Natural killer cell treated with Interleukin-12 subunit alpha and Interleukin-12 subunit beta and Interleukin-15 and Interleukin-18, amount 100 ng/mL, for 72 hours (primary cell): ENCODE measurements at regions not wholly inside any gene's neighbourhood (a gene's known extent, or its start where the extent isn't known, plus 50 kb on each side); places are given as distances from the start of the nearest gene placed in this dataset.

Experiments
- ATAC-seq, 2 donors: fragments of 150-1000 bp; cut with Tn5 transposase in 1 of 2; sonication (Bioruptor Pico), chemical (Tn5 transposase) in 1 of 2; 2 replicates each; pipeline ENCODE4 v1.10.0; 2021
- DNase-seq: peaks from one replicate; pipeline ENCODE4 v3.0.0; 2022; ENCODE audit warnings: low spot score
- H3K27ac Mint-ChIP-seq, 2 donors: 1 replicate in 1 of 2; 2 replicates in 1 of 2; pipeline ENCODE4 v1.8.0; 2022; ENCODE audit warnings: mixed read lengths in 2 of 2, mild to moderate bottlenecking in 1 of 2, moderate library complexity in 1 of 2
- H3K27me3 Mint-ChIP-seq, 2 donors: 1 replicate in 1 of 2; 2 replicates in 1 of 2; pipeline ENCODE4 v1.8.0; 2022; ENCODE audit warnings: mixed read lengths in 2 of 2
- H3K36me3 Mint-ChIP-seq: one replicate; pipeline ENCODE4 v1.8.0; 2022; ENCODE audit warnings: mixed read lengths
- H3K4me1 Mint-ChIP-seq, 2 donors: 1 replicate in 1 of 2; 2 replicates in 1 of 2; pipeline ENCODE4 v1.8.0; 2022; ENCODE audit warnings: low read depth in 2 of 2, mixed read lengths in 2 of 2, mild to moderate bottlenecking in 1 of 2
- H3K4me3 Mint-ChIP-seq: one replicate; pipeline ENCODE4 v1.8.0; 2022; ENCODE audit warnings: mixed read lengths
- H3K9me3 Mint-ChIP-seq: 2 replicates; pipeline ENCODE4 v1.8.0; 2022; ENCODE audit warnings: mixed read lengths

DNA sequence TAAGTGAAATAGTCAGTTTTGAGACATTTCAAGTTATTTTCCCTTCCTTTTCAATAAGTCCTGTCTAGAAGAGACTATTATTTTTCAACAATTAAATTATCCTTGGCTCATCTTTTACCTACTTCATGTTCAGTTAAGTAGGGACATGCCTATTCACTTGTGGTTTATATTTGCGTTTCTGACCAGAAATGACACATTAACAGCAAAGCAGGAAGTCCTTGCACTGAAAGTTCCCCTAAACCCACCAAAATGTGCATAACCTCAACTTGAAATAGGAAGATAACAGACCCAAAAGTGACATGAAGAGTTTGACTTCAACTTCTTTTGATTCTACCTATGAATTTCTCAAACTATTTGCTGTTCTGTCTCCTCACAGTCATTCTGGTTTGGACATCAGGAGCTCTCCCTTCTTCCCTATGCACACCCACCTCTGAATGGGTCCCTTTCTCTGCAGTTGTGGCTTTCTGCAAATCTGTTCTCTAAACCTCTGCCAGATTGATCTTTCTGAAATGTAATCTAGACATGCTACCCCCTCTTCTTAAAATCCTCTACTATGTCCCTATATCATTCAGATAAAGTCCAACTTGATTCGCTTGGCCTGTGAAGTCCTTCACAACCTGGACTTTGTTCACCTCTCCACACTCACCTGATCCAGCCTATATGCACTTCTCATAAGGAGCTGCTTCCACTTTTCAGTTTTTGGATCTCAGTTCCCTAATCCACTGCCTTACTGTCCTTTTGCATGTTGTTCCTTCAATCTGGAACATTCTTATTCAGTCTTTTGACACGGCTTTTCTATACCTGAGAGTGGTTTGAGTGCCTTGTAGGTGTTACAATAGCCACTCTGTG lies 661.5 kb upstream of the ADGRL4 start:
- no peak overlapping the region for H3K4me3 Mint-ChIP-seq
- DNase-seq (no peak), ATAC-seq (no peak)
- H3K9me3 Mint-ChIP-seq, result peaks cover 8% of the 10 kb centered on the region
- no peaks in the 10 kb centered on the region for H3K36me3 Mint-ChIP-seq
- no peaks in the 10 kb centered on the region for H3K27me3 Mint-ChIP-seq
- no peaks in the 10 kb centered on the region for H3K4me1 Mint-ChIP-seq
- no peak overlapping the region for H3K27ac Mint-ChIP-seq

GRCh38 chr1:79667166-79667565 lies 660.6 kb upstream of the ADGRL4 start:
- no peaks in the 10 kb centered on the region for H3K27me3 Mint-ChIP-seq
- no peak for ATAC-seq
- no peak overlapping the region for H3K27ac Mint-ChIP-seq
- no peak overlapping the region for H3K4me3 Mint-ChIP-seq
- peaks cover 15% of the 10 kb centered on the region for H3K9me3 Mint-ChIP-seq
- no peak for DNase-seq
- H3K36me3 Mint-ChIP-seq, result no peaks in the 10 kb centered on the region
- H3K4me1 Mint-ChIP-seq, result no peaks in the 10 kb centered on the region

DNA sequence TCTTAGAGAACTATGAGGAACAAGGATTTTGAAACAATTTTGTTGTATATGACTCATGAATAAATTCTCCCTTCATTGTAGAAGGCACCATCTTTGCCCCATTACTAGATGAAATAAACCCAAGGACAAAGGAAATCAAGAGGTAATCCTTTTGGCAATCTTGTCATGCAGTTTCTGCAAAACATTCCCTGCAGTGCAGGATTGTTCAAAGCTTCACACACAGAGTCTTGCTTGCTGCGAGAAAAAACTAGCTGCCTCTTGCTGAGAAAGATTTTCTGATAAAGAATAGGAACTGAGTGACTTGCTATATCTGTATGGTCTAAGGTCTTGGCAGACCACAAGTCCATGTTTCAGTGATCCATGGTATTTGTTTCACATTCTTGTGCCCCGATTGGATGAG lies 657.4 kb upstream of the ADGRL4 start:
- Mint-ChIP-seq H3K36me3 (no peaks in the 10 kb centered on the region), H3K9me3 (peaks cover 31% of the 10 kb centered on the region), H3K4me3 (no peak overlapping the region)

DNA sequence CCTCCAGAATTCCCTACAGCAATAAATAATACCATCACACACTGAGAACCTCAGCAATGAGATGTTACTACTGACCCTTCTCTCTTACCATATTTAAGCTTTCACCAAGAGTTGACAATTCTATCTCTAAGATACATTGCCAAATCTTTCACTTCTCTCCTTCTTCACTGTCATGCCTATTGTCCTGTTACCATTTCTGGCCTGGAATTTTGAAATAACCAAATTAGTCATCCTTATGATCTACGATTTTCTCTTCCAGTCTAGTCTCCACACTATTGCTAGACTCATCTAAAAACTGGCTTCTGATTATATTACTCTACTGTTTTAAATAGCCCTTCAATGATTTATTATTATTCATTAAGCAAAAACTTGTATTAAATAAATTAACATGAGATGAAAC lies 656.1 kb upstream of the ADGRL4 start:
- DNase-seq (no peak), ATAC-seq (no peak)
- H3K27me3 Mint-ChIP-seq, result no peaks in the 10 kb centered on the region
- no peaks in the 10 kb centered on the region for H3K4me1 Mint-ChIP-seq
- H3K36me3 Mint-ChIP-seq, result no peaks in the 10 kb centered on the region
- H3K27ac Mint-ChIP-seq, result no peak overlapping the region
- peaks cover 23% of the 10 kb centered on the region for H3K9me3 Mint-ChIP-seq
- H3K4me3 Mint-ChIP-seq, result no peak overlapping the region

More for the DNA sequence above, 657.4 kb upstream of the ADGRL4 start:
- Mint-ChIP-seq H3K4me1 (no peaks in the 10 kb centered on the region), H3K27ac (no peak overlapping the region), H3K27me3 (no peaks in the 10 kb centered on the region)
- DNase-seq (no peak), ATAC-seq (no peak)

- Mint-ChIP-seq H3K4me3 (no peak overlapping the region), H3K4me1 (no peaks in the 10 kb centered on the region), H3K36me3 (no peaks in the 10 kb centered on the region), H3K9me3 (peaks cover 26% of the 10 kb centered on the region), H3K27me3 (no peaks in the 10 kb centered on the region), H3K27ac (no peak overlapping the region)
- DNase-seq, result no peak
- no peak for ATAC-seq
These were observed 653.6 kb upstream of the ADGRL4 start for GRCh38 chr1:79660129-79660528.

DNA sequence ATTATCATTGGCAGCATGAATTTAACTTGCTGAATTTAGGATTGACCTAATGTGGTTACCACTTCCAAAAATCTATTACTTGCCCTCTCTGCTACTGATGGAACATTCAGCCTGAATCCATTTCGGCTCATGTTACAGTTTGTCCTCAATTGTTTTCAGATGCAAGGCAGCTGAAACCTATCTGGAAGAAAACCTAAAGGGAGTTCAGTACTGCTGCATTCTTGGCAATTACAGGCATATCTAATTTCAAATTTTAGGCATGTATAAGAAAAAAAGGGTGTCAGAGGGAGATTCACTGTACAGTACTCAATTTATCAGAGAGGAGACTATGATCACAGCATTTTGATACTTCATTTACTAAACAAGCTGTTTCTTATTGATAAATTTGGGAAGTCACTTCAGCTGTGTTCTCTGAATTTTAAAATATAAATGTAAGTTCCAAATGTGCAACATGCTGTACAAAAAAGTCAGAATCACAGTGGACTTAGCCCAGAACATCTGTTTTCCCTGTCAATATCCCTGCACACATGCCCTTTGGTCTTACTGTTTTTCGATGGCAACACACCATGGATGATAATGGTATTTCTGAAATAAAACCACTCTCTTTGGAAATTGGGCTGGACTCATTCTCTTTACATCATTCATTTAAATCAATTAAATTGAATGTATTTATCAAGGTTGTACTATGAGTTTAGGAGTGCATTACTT lies 651.6 kb upstream of the ADGRL4 start:
- no peaks in the 10 kb centered on the region for H3K27me3 Mint-ChIP-seq
- ATAC-seq (no peak), DNase-seq (no peak)
- H3K4me1 Mint-ChIP-seq, result no peaks in the 10 kb centered on the region
- no peak overlapping the region for H3K4me3 Mint-ChIP-seq
- H3K27ac Mint-ChIP-seq, result no peak overlapping the region
- peaks cover 26% of the 10 kb centered on the region for H3K9me3 Mint-ChIP-seq
- H3K36me3 Mint-ChIP-seq, result no peaks in the 10 kb centered on the region

DNA sequence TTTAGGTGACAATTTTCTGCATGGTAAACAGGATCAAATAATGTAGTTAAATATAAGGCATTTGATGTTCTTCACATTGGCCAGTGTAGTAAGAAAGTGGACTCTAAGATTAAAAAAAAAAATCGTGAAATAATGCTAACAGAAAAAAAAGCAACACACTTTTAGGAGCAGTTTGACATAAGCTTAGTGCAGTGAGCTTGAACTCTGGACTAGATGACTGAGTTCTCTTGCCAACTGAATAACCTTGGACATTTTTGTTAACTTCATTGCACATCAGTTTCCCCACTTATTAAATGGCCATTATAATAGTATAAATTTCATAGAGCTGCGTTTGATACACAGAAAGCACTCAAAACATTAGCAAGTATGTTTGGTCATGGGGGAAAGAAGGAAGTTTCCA lies 649.3 kb upstream of the ADGRL4 start:
- H3K4me3 Mint-ChIP-seq, result no peak overlapping the region
- H3K9me3 Mint-ChIP-seq, result peaks cover 14% of the 10 kb centered on the region
- no peaks in the 10 kb centered on the region for H3K27me3 Mint-ChIP-seq
- no peak overlapping the region for H3K27ac Mint-ChIP-seq
- H3K4me1 Mint-ChIP-seq, result no peaks in the 10 kb centered on the region
- DNase-seq (no peak), ATAC-seq (no peak)
- H3K36me3 Mint-ChIP-seq, result no peaks in the 10 kb centered on the region

GRCh38 chr1:79652426-79652825 lies 645.9 kb upstream of the ADGRL4 start:
- ATAC-seq (no peak), DNase-seq (no peak)
- Mint-ChIP-seq H3K27me3 (no peaks in the 10 kb centered on the region), H3K27ac (no peak overlapping the region), H3K4me3 (no peak overlapping the region), H3K4me1 (no peaks in the 10 kb centered on the region), H3K36me3 (no peaks in the 10 kb centered on the region), H3K9me3 (peaks cover 12% of the 10 kb centered on the region)

DNA sequence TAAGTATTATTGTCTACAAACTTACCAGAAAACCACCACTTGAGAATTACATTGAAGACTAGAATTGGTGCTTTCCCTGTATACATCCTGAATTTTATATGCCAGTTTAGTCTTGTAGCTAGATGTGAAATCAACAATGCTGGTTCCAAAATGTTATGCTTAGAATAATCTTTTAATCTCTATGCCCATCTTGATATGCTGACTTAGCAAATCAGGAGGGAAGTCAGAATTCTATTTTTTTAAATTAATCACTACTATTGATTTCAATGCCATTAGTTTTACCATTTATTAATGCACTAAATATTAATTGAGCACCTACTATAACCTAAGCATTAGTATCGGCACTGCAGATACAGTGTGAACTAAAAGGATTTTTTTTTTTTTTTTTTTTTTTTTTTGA lies 641.6 kb upstream of the ADGRL4 start:
- no peak overlapping the region for H3K27ac Mint-ChIP-seq
- H3K36me3 Mint-ChIP-seq, result peaks cover 4% of the 10 kb centered on the region
- H3K9me3 Mint-ChIP-seq, result peaks cover 26% of the 10 kb centered on the region
- no peaks in the 10 kb centered on the region for H3K27me3 Mint-ChIP-seq
- no peaks in the 10 kb centered on the region for H3K4me1 Mint-ChIP-seq
- no peak for ATAC-seq
- H3K4me3 Mint-ChIP-seq, result no peak overlapping the region
- DNase-seq, result no peak

DNA sequence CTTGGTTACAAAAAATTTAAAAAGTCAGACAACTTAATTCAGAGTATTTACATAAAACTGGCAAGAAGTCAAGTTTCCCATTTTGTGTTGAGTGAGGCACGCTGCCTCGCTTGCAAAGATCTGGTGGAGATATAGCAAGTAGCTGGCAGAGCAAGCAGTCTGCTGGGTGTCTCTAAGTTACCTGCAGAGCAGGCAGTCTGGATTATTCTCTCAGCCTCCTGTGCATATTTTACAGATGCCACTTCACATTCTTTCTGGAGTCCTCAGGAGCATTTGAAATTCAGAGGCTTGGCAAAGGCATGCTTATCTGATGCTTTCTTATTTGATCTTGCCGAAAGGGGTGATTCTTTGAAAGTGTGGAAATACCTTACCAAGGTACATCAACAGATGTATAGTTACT lies 640.4 kb upstream of the ADGRL4 start:
- H3K4me1 Mint-ChIP-seq, result no peaks in the 10 kb centered on the region
- no peak overlapping the region for H3K4me3 Mint-ChIP-seq
- no peak overlapping the region for H3K27ac Mint-ChIP-seq
- no peak for ATAC-seq
- H3K9me3 Mint-ChIP-seq, result peaks cover 31% of the 10 kb centered on the region
- no peak for DNase-seq
- H3K27me3 Mint-ChIP-seq, result no peaks in the 10 kb centered on the region
- H3K36me3 Mint-ChIP-seq, result peaks cover 4% of the 10 kb centered on the region

- H3K4me3 Mint-ChIP-seq, result no peak overlapping the region
- no peak overlapping the region for H3K27ac Mint-ChIP-seq
- ATAC-seq (no peak), DNase-seq (no peak)
- no peaks in the 10 kb centered on the region for H3K4me1 Mint-ChIP-seq
- peaks cover 23% of the 10 kb centered on the region for H3K36me3 Mint-ChIP-seq
- H3K9me3 Mint-ChIP-seq, result peaks cover 25% of the 10 kb centered on the region
- no peaks in the 10 kb centered on the region for H3K27me3 Mint-ChIP-seq
These were observed 631.9 kb upstream of the ADGRL4 start for GRCh38 chr1:79638382-79638781.

DNA sequence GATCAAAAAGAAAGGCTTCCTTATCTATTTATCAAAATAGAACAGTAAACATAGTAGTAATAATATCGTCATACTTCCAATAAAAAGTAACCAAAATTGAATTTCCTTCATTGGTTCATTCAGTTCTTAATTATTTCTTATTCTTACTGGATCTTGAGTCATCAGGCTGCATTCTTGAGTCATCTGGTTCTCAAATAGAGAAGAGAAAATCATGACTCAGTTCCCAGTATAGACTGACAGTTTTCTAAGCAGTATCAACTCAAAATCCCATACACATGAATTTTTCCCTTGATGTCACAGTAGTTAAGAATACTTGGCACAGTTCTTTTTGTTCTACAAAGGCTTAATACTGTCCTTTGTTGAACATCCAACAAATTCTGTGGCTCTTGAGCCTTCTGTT lies 626.9 kb upstream of the ADGRL4 start:
- Mint-ChIP-seq H3K9me3 (peaks cover 6% of the 10 kb centered on the region), H3K36me3 (no peaks in the 10 kb centered on the region), H3K27me3 (no peaks in the 10 kb centered on the region), H3K4me1 (no peaks in the 10 kb centered on the region), H3K4me3 (no peak overlapping the region), H3K27ac (no peak overlapping the region)
- ATAC-seq, result no peak
- DNase-seq, result no peak

- Mint-ChIP-seq H3K27ac (no peak overlapping the region), H3K9me3 (no peaks in the 10 kb centered on the region), H3K4me1 (no peaks in the 10 kb centered on the region), H3K27me3 (no peaks in the 10 kb centered on the region), H3K36me3 (peaks cover 4% of the 10 kb centered on the region), H3K4me3 (no peak overlapping the region)
- DNase-seq, result no peak
- ATAC-seq, result no peak
These were observed 622.9 kb upstream of the ADGRL4 start for GRCh38 chr1:79629414-79629813.

DNA sequence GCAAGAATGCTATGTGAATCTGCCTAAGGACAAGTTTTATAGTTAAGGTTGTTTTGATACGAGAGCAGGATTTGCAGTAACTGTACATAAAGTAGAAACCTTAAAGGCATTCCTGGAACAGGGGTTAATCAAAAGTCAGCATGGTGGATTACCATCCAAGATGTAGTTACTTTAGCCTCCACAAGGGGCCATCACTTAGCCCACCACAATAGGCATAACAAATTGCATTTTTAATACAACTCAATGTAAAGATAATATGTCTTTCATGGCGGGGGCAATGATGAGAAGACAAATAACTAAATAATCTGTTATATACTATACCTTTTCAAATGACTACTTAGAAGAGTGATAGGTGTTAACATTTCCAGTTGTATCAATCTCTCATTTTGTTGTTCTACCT lies 611.2 kb upstream of the ADGRL4 start:
- ATAC-seq (no peak), DNase-seq (no peak)
- Mint-ChIP-seq H3K36me3 (no peaks in the 10 kb centered on the region), H3K27me3 (no peaks in the 10 kb centered on the region), H3K9me3 (peaks cover 8% of the 10 kb centered on the region), H3K4me1 (no peaks in the 10 kb centered on the region), H3K27ac (no peak overlapping the region), H3K4me3 (no peak overlapping the region)
